Pancreas (tissue), 10 donors: ENCODE measurements at regions not wholly inside any gene's neighbourhood (a gene's known extent, or its start where the extent isn't known, plus 50 kb on each side); places are given as distances from the start of the nearest gene placed in this dataset.

Experiments
- ATAC-seq, 4 donors: fragments of 200-7000 bp; cut with Tn5 transposase; one replicate each; pipeline versions ENCODE4 v1.8.0 to v1.9.1; 2020; ENCODE audit warnings: mild to moderate bottlenecking in 4 of 4, moderate library complexity in 4 of 4
- DNase-seq, 6 donors: peaks; one replicate each; pipeline ENCODE4 v3.0.0-alpha.2; 2020
- FAIRE-seq: peaks from 2 replicates; lab custom pipeline; 2012; peaks lifted over from hg19 to GRCh38; lab: Jason Lieb, UNC
- H3K27ac ChIP-seq, 4 donors: fragments of 200-600 bp; sonication (generic); 1 replicate in 3 of 4; 2 replicates in 1 of 4; pipeline versions ENCODE4 v1.5.0 to v1.8.0; 2020
- H3K27me3 ChIP-seq, 4 donors: fragments of 200-600 bp; one replicate each; pipeline ENCODE4 v1.8.0; 2021
- H3K36me3 ChIP-seq, 3 donors: fragments of 200-600 bp; sonication (generic) in 1 of 3; one replicate each; pipeline versions ENCODE4 v1.5.0 to v1.8.0; 2020 to 2021
- H3K4me1 ChIP-seq, 3 donors: fragments of 200-600 bp; one replicate each; pipeline ENCODE4 v1.8.0; 2021
- H3K4me3 ChIP-seq, 4 donors: fragments of 200-600 bp; sonication (generic) in 2 of 4; one replicate each; pipeline versions ENCODE4 v1.5.0 to v1.8.0; 2020 to 2021
- H3K9me3 ChIP-seq, 4 donors: fragments of 200-600 bp; one replicate each; pipeline ENCODE4 v1.8.0; 2021
- WGBS, 2 donors: extraction: QIAGEN DNeasy Blood & Tissue Kit; methylation state at CpG; one replicate each; pipeline ENCODE4 v1.1.7; 2013; 5-methylcytosine and 5-hydroxymethylcytosine counted together
- intact Hi-C, 3 donors: fragments of 100-400 bp; cut with DNase I; formaldehyde crosslinking; loops; one replicate each; pipeline versions ENCODE4 v1.11.1 to v1.14.2; 2022
- TF ChIP-seq, protein P1 (sequence below), 4 donors: fragments of 200-600 bp; sonication (generic) in 3 of 4; IDR thresholded peaks; one replicate each; pipeline versions ENCODE4 v1.5.0 to v1.8.0; 2021; ENCODE audit warnings: antibody characterized with exemption in 4 of 4
- donor health status: healthy with polysubstance abuse.
- donor health status: DM: no; HTN: no; CAD: no; lungs with moderate emphysema.
- donor health status: DM: no; HTN: no; CAD: no.
- donor health status: control.
- donor health status: control.
- donor health status: Bipolar disorder and iron deficiency.
- donor health status: DM: yes; HTN: yes; CAD: no.
- donor health status: DM: no; HTN: no; CAD: no.
- donor health status: DM: no; HTN: no; CAD: no.
- donor health status: DM: yes; HTN: yes; CAD: no.

DNA sequence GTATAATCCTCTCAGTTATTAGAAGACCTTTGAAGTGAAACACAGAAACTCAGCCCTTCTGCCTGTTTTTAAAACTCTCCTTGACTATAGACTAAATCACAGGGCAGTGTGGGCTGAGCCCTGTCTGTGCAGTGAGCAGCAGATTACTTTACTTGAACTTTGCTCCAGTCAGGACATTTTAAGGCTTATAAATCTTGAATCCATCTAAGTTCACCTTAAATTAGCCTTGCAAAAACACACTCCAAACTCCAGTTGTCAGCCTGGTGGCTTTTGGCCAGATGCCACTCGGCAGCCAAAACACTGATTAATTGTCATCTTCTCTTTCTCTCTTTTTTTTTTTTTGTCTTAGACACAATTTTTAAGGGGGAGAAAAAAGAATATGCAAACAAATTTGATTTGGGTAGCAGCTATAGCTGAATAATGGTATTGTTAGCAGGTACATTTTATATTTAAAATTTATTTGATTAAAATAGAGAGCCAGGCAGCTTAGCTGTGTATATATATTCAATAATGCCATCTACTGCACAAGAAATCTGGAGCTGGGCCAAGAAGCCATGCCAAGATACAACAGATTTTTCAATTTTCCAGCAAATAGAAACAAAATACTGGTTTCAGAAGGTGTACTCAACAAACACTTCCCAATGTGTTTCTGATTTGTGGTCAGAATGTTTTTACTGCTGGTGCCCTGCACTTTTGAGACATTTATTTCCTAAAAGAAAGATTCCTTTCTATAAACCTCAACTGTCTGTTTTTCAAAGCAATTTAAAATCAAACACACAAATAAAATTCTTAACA lies 247.7 kb downstream of the TFEC start:
- DNase-seq (no peak), ATAC-seq (no peak), FAIRE-seq (no peak)
- Histone ChIP-seq H3K36me3 (no peaks in the 10 kb centered on the region), H3K4me1 (peaks cover 0 to 7% (median 0%) of the 10 kb centered on the region in 3 donors), H3K9me3 (no peaks in the 10 kb centered on the region), H3K27me3 (no peaks in the 10 kb centered on the region), H3K27ac (no peak overlapping the region), H3K4me3 (no peak overlapping the region)
- intact Hi-C loops: no loop called here
- WGBS, 2 donors: 0 to 4% methylated on average over 1 of the region's 1 CpG
- TF ChIP-seq, protein P1, sequence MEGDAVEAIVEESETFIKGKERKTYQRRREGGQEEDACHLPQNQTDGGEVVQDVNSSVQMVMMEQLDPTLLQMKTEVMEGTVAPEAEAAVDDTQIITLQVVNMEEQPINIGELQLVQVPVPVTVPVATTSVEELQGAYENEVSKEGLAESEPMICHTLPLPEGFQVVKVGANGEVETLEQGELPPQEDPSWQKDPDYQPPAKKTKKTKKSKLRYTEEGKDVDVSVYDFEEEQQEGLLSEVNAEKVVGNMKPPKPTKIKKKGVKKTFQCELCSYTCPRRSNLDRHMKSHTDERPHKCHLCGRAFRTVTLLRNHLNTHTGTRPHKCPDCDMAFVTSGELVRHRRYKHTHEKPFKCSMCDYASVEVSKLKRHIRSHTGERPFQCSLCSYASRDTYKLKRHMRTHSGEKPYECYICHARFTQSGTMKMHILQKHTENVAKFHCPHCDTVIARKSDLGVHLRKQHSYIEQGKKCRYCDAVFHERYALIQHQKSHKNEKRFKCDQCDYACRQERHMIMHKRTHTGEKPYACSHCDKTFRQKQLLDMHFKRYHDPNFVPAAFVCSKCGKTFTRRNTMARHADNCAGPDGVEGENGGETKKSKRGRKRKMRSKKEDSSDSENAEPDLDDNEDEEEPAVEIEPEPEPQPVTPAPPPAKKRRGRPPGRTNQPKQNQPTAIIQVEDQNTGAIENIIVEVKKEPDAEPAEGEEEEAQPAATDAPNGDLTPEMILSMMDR (IDR thresholded peaks at IDR 0.05): no peak

DNA sequence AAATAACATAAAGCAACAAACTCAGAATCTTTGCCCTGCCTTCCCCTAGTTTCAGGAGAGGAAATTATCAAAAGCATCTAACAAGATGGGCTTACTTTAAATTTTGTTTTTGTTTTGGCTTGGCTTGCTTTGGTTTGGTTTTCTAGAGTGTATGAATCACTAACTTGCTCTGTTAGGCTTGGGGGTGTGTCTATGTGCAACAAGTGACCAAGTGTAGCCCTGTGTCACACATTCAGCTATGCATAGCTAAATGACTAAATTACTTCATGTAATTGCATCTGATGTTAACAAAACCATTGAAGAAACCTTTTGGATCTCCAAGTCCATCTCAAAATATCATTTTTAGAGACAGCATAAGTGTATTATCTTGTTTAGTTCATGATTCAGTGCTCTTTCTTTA lies 251.0 kb downstream of the TFEC start:
- Histone ChIP-seq H3K9me3 (no peaks in the 10 kb centered on the region), H3K36me3 (no peaks in the 10 kb centered on the region), H3K4me1 (peaks cover 0 to 7% (median 0%) of the 10 kb centered on the region in 3 donors), H3K4me3 (no peak overlapping the region), H3K27ac (no peak overlapping the region), H3K27me3 (no peaks in the 10 kb centered on the region)
- TF ChIP-seq, protein P1 (IDR thresholded peaks at IDR 0.05): no peak
- ATAC-seq: no peak
- intact Hi-C loops: no loop called here
- FAIRE-seq: no peak
- DNase-seq: no peak

DNA sequence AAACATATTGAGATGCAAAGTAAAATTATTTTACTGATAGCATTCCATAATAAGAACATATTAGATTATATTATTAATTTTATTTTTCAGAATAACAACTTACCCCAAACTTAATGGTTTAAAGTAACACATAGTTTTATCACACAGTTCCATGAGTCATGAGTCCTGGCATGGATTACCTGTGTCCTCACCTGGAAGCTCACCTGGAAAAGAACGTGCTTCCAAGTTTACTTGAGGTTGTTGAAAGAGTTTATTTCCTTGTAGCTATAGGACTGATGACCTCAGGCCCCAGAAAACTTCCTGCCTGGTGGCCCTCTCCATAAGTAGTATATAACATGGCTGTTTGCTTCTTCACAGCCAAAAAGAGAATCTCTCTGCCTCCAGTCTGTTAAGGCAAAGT lies 254.6 kb downstream of the TFEC start:
- intact Hi-C loops: no loop called here
- H3K36me3 ChIP-seq: no peaks in the 10 kb centered on the region
- no peaks in the 10 kb centered on the region for H3K4me1 ChIP-seq
- 28 to 51% methylated on average over 1 of the region's 1 CpG for WGBS, 2 donors
- ATAC-seq: peak; percentile 47 to 81 (median 70)
- H3K9me3 ChIP-seq: no peaks in the 10 kb centered on the region
- no peak overlapping the region for H3K4me3 ChIP-seq
- DNase-seq: peak in 4 of 6 donors; percentile 6 to 27 (median 18)
- no peak for FAIRE-seq
- TF ChIP-seq, protein P1 (IDR thresholded peaks at IDR 0.05): no peak
- H3K27me3 ChIP-seq: no peaks in the 10 kb centered on the region
- no peak overlapping the region for H3K27ac ChIP-seq

DNA sequence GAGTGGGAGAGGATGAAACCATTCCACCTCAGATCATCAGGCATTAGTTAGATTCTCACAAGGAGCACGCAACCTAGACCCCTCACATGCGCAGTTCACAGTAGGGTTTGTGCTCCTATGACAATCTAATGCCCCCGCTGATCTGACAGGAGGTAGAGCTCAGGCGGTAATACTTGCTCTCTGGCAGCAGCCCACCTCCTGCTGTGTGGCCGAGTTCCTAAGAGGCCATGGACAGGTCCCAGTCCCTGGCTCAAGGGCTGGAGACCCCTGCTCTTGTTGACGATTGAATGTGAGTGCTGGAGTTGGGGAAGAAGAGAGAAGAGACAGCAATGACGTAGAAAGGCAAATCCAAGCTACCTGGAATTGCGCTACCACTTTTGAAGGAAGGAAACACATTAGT lies 267.2 kb downstream of the TFEC start:
- DNase-seq (no peak), FAIRE-seq (no peak), ATAC-seq (no peak)
- Histone ChIP-seq H3K9me3 (no peaks in the 10 kb centered on the region), H3K27ac (no peak overlapping the region), H3K36me3 (no peaks in the 10 kb centered on the region), H3K4me3 (no peak overlapping the region), H3K27me3 (no peaks in the 10 kb centered on the region), H3K4me1 (no peaks in the 10 kb centered on the region)
- intact Hi-C loops: no loop called here
- TF ChIP-seq, protein P1 (IDR thresholded peaks at IDR 0.05): no peak
- 74 to 86% methylated on average over 8 of the region's 8 CpGs for WGBS, 2 donors

DNA sequence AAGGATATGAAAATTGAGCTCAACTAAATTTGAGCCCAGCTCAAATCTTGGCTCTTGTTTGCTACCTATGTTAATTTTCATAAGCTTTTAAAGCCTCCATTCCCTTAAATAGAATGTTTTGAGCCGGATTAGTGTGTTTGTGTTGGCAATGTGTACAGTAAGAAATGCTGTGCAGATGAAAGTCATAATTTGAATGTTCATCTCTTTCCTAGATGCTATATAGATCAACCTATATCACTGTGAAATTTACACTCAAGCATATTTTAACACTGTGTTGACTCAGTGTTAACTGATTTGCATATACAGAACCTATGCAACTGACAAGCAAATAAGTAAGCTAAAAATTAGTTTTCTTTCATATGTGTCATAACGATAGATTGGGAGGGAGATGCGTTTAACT lies 272.5 kb downstream of the TFEC start:
- TF ChIP-seq, protein P1 (IDR thresholded peaks at IDR 0.05): no peak
- DNase-seq: no peak

More for the DNA sequence above, 272.5 kb downstream of the TFEC start:
- no peaks in the 10 kb centered on the region for H3K36me3 ChIP-seq
- H3K4me3 ChIP-seq: no peak overlapping the region
- no peaks in the 10 kb centered on the region for H3K9me3 ChIP-seq
- intact Hi-C loops: no loop called here
- H3K27ac ChIP-seq: no peak overlapping the region
- H3K27me3 ChIP-seq: no peaks in the 10 kb centered on the region
- no peaks in the 10 kb centered on the region for H3K4me1 ChIP-seq
- ATAC-seq (no peak), FAIRE-seq (no peak)
- WGBS, 2 donors: 80 to 85% methylated on average over 3 of the region's 3 CpGs
